ENCODE measurements at regions not wholly inside any gene's neighbourhood (a gene's known extent, or its start where the extent isn't known, plus 50 kb on each side); places are given as distances from the start of the nearest gene placed in this dataset.

- H3K27me3 ChIP-seq (ENCODE audit: insufficient read depth, low read length, poor library complexity, severe bottlenecking) = no peaks in the 10 kb centered on the region
- H3K4me2 ChIP-seq (ENCODE audit: low read depth, low read length, poor library complexity, severe bottlenecking) = no peak overlapping the region
- no peaks in the 10 kb centered on the region for H3K79me2 ChIP-seq (ENCODE audit: insufficient read depth, low read length)
- H2AFZ ChIP-seq (ENCODE audit: low read length) = no peak overlapping the region
- no peaks in the 10 kb centered on the region for H4K20me1 ChIP-seq (ENCODE audit: insufficient read depth, low read length, poor library complexity, severe bottlenecking)
- no peaks in the 10 kb centered on the region for H3K9me3 ChIP-seq (ENCODE audit: insufficient read depth, low read depth, low read length)
- no peak overlapping the region for H3K4me3 ChIP-seq (ENCODE audit: low read length, poor library complexity, severe bottlenecking)
- TF ChIP-seq EZH2phosphoT487 (IDR thresholded peaks at IDR 0.05; ENCODE audit: borderline replicate concordance) (no peak), CTCF (conservative IDR thresholded peaks at IDR 0.05; ENCODE audit: low read length) (no peak)
- no peak overlapping the region for H3K9ac ChIP-seq (ENCODE audit: low read depth, low read length, poor library complexity, severe bottlenecking)
- H3K4me1 ChIP-seq (ENCODE audit: insufficient read depth, low read length, poor library complexity, severe bottlenecking) = no peaks in the 10 kb centered on the region
- H3K36me3 ChIP-seq (ENCODE audit: insufficient read depth, low read length) = no peaks in the 10 kb centered on the region
- no peaks in the 10 kb centered on the region for H3F3A ChIP-seq (ENCODE audit: low read depth)
- H3K9me2 ChIP-seq (replicated peaks; ENCODE audit: low read depth, low read length) = no peaks in the 10 kb centered on the region
Observed at GRCh38 chr7:118758582-118758981, 534.1 kb downstream of the ANKRD7 start.

GRCh38 chr7:118759921-118760320 is 535.4 kb downstream of the ANKRD7 start:
- Histone ChIP-seq H3K4me3 (ENCODE audit: low read length, poor library complexity, severe bottlenecking) (no peak overlapping the region), H3K4me2 (ENCODE audit: low read depth, low read length, poor library complexity, severe bottlenecking) (no peak overlapping the region), H3K79me2 (ENCODE audit: insufficient read depth, low read length) (no peaks in the 10 kb centered on the region)

GRCh38 chr7:118762451-118762850 is 537.9 kb downstream of the ANKRD7 start:
- no peaks in the 10 kb centered on the region for H3K4me1 ChIP-seq (ENCODE audit: insufficient read depth, low read length, poor library complexity, severe bottlenecking)
- TF ChIP-seq EZH2phosphoT487 (IDR thresholded peaks at IDR 0.05; ENCODE audit: borderline replicate concordance) (no peak), CTCF (conservative IDR thresholded peaks at IDR 0.05; ENCODE audit: low read length) (no peak)
- H3K79me2 ChIP-seq (ENCODE audit: insufficient read depth, low read length) = no peaks in the 10 kb centered on the region
- no peak overlapping the region for H3K4me3 ChIP-seq (ENCODE audit: low read length, poor library complexity, severe bottlenecking)
- H3K9ac ChIP-seq (ENCODE audit: low read depth, low read length, poor library complexity, severe bottlenecking) = no peak overlapping the region
- H3K9me2 ChIP-seq (replicated peaks; ENCODE audit: low read depth, low read length) = peaks cover 6% of the 10 kb centered on the region; the same call in 1 of the 2 replicates
- H3K4me2 ChIP-seq (ENCODE audit: low read depth, low read length, poor library complexity, severe bottlenecking) = no peak overlapping the region
- H3K36me3 ChIP-seq (ENCODE audit: insufficient read depth, low read length) = no peaks in the 10 kb centered on the region
- no peaks in the 10 kb centered on the region for H4K20me1 ChIP-seq (ENCODE audit: insufficient read depth, low read length, poor library complexity, severe bottlenecking)
- no peaks in the 10 kb centered on the region for H3K9me3 ChIP-seq (ENCODE audit: insufficient read depth, low read depth, low read length)
- no peak overlapping the region for H2AFZ ChIP-seq (ENCODE audit: low read length)
- H3F3A ChIP-seq (ENCODE audit: low read depth) = no peaks in the 10 kb centered on the region
- H3K27me3 ChIP-seq (ENCODE audit: insufficient read depth, low read length, poor library complexity, severe bottlenecking) = no peaks in the 10 kb centered on the region

More at GRCh38 chr7:118759921-118760320, 535.4 kb downstream of the ANKRD7 start:
- no peak overlapping the region for H3K9ac ChIP-seq (ENCODE audit: low read depth, low read length, poor library complexity, severe bottlenecking)
- H3K9me3 ChIP-seq (ENCODE audit: insufficient read depth, low read depth, low read length) = no peaks in the 10 kb centered on the region
- no peaks in the 10 kb centered on the region for H3K27me3 ChIP-seq (ENCODE audit: insufficient read depth, low read length, poor library complexity, severe bottlenecking)
- no peaks in the 10 kb centered on the region for H3K4me1 ChIP-seq (ENCODE audit: insufficient read depth, low read length, poor library complexity, severe bottlenecking)
- no peak overlapping the region for H2AFZ ChIP-seq (ENCODE audit: low read length)
- no peaks in the 10 kb centered on the region for H3F3A ChIP-seq (ENCODE audit: low read depth)
- no peaks in the 10 kb centered on the region for H3K9me2 ChIP-seq (replicated peaks; ENCODE audit: low read depth, low read length)
- no peak for TF ChIP-seq CTCF (conservative IDR thresholded peaks at IDR 0.05; ENCODE audit: low read length)
- TF ChIP-seq EZH2phosphoT487 (IDR thresholded peaks at IDR 0.05; ENCODE audit: borderline replicate concordance) = no peak
- no peaks in the 10 kb centered on the region for H3K36me3 ChIP-seq (ENCODE audit: insufficient read depth, low read length)
- no peaks in the 10 kb centered on the region for H4K20me1 ChIP-seq (ENCODE audit: insufficient read depth, low read length, poor library complexity, severe bottlenecking)

Data from Loucy (cell line).